ENCODE measurements at regions not wholly inside any gene's neighbourhood (a gene's known extent, or its start where the extent isn't known, plus 50 kb on each side); places are given as distances from the start of the nearest gene placed in this dataset.

GRCh38 chr17:77602062-77602746 lies 356.3 kb upstream of the TNRC6C start:
- no peak for DNase-seq (ENCODE audit: low read depth)

- DNase-seq (ENCODE audit: low read depth), result no peak
Observed at GRCh38 chr17:77602883-77603640, 355.4 kb upstream of the TNRC6C start.

- no peak for DNase-seq (ENCODE audit: low read depth)
Observed at GRCh38 chr17:77604301-77604972, 354.1 kb upstream of the TNRC6C start.

GRCh38 chr17:77604973-77605313 lies 353.6 kb upstream of the TNRC6C start:
- no peak for DNase-seq (ENCODE audit: low read depth)

GRCh38 chr17:77606146-77606864 lies 352.2 kb upstream of the TNRC6C start:
- no peak for DNase-seq (ENCODE audit: low read depth)

GRCh38 chr17:77606865-77607210 lies 351.7 kb upstream of the TNRC6C start:
- no peak for DNase-seq (ENCODE audit: low read depth)

GRCh38 chr17:77607606-77608005 lies 350.9 kb upstream of the TNRC6C start:
- DNase-seq (ENCODE audit: low read depth), result no peak

GRCh38 chr17:77608431-77608830 lies 350.1 kb upstream of the TNRC6C start:
- DNase-seq (ENCODE audit: low read depth), result no peak

- no peak for DNase-seq (ENCODE audit: low read depth)
Observed at GRCh38 chr17:77609553-77610517, 348.7 kb upstream of the TNRC6C start.

GRCh38 chr17:77610518-77610893 lies 348.0 kb upstream of the TNRC6C start:
- DNase-seq (ENCODE audit: low read depth), result no peak

- DNase-seq (ENCODE audit: low read depth), result no peak
Observed at GRCh38 chr17:77610972-77611521, 347.5 kb upstream of the TNRC6C start.

- DNase-seq (ENCODE audit: low read depth), result no peak
Observed at GRCh38 chr17:77611791-77612502, 346.6 kb upstream of the TNRC6C start.

- DNase-seq (ENCODE audit: low read depth), result no peak
Observed at GRCh38 chr17:77613218-77613617, 345.3 kb upstream of the TNRC6C start.

GRCh38 chr17:77613627-77614026 lies 344.9 kb upstream of the TNRC6C start:
- DNase-seq (ENCODE audit: low read depth), result no peak

GRCh38 chr17:77615703-77616253 lies 342.7 kb upstream of the TNRC6C start:
- no peak for DNase-seq (ENCODE audit: low read depth)

- no peak for DNase-seq (ENCODE audit: low read depth)
Observed at GRCh38 chr17:77616254-77616731, 342.2 kb upstream of the TNRC6C start.

- DNase-seq (ENCODE audit: low read depth), result no peak
Observed at GRCh38 chr17:77617516-77617915, 341.0 kb upstream of the TNRC6C start.

- DNase-seq (ENCODE audit: low read depth), result no peak
Observed at GRCh38 chr17:77618173-77618572, 340.3 kb upstream of the TNRC6C start.

- DNase-seq (ENCODE audit: low read depth), result no peak
Observed at GRCh38 chr17:77618731-77619130, 339.8 kb upstream of the TNRC6C start.

- DNase-seq (ENCODE audit: low read depth), result no peak
Observed at GRCh38 chr17:77619326-77619725, 339.2 kb upstream of the TNRC6C start.

Data from stimulated activated CD8-positive, alpha-beta memory T cell treated with anti-CD3 and anti-CD28 coated beads, Interleukin-15, amount 100 ng/mL, for 24 hours (primary cell).